ENCODE measurements at regions not wholly inside any gene's neighbourhood (a gene's known extent, or its start where the extent isn't known, plus 50 kb on each side); places are given as distances from the start of the nearest gene placed in this dataset.
"Not testable (repeated sequence)": the region's sequence is repeated elsewhere in the genome, so short reads cannot be mapped to it uniquely, and the experiment has no call there.

GRCh38 chr3:191987831-191988350, 526.9 kb downstream of the PYDC2 start:
- no peaks in the 10 kb centered on the region for H3K4me1 ChIP-seq (ENCODE audit: control insufficient read depth in 4 of 4, insufficient read depth in 4 of 4, low read length in 3 of 4)
- WGBS = 48% methylated on average over 1 of the region's 1 CpG
- no peak overlapping the region for H3K4me3 ChIP-seq (ENCODE audit: low read depth in 1 of 3, low read length in 3 of 3)
- no peak overlapping the region for H3K27ac ChIP-seq (ENCODE audit: low read depth in 1 of 2, low read length in 2 of 2)
- TF ChIP-seq MAX (IDR thresholded peaks at IDR 0.05) = no peak
- no peak for TF ChIP-seq RXRA (IDR thresholded peaks at IDR 0.05)
- TF ChIP-seq GABPA (IDR thresholded peaks at IDR 0.05 in 1 of 2, conservative IDR thresholded peaks at IDR 0.05 in 1 of 2) = no peak
- TF ChIP-seq, protein P1, sequence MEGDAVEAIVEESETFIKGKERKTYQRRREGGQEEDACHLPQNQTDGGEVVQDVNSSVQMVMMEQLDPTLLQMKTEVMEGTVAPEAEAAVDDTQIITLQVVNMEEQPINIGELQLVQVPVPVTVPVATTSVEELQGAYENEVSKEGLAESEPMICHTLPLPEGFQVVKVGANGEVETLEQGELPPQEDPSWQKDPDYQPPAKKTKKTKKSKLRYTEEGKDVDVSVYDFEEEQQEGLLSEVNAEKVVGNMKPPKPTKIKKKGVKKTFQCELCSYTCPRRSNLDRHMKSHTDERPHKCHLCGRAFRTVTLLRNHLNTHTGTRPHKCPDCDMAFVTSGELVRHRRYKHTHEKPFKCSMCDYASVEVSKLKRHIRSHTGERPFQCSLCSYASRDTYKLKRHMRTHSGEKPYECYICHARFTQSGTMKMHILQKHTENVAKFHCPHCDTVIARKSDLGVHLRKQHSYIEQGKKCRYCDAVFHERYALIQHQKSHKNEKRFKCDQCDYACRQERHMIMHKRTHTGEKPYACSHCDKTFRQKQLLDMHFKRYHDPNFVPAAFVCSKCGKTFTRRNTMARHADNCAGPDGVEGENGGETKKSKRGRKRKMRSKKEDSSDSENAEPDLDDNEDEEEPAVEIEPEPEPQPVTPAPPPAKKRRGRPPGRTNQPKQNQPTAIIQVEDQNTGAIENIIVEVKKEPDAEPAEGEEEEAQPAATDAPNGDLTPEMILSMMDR (IDR thresholded peaks at IDR 0.05; ENCODE audit: low read depth, low read length, missing input control) = no peak
- no peak for TF ChIP-seq HNF4G (IDR thresholded peaks at IDR 0.05)
- no peak for TF ChIP-seq NR2F2 (IDR thresholded peaks at IDR 0.05)
- TF ChIP-seq YY1 (IDR thresholded peaks at IDR 0.05) = no peak
- no peak for TF ChIP-seq SP1 (IDR thresholded peaks at IDR 0.05)
- TF ChIP-seq FOXA2 (IDR thresholded peaks at IDR 0.05) = no peak
- TF ChIP-seq ZBTB33 (IDR thresholded peaks at IDR 0.05) = no peak
- TF ChIP-seq REST (IDR thresholded peaks at IDR 0.05) = no peak
- no peak for TF ChIP-seq RAD21 (IDR thresholded peaks at IDR 0.05)
- H3K9ac ChIP-seq (ENCODE audit: low read depth in 1 of 2, low read length in 2 of 2) = no peak overlapping the region
- H3K27me3 ChIP-seq (ENCODE audit: control insufficient read depth in 4 of 4, insufficient read depth in 4 of 4, low read length in 3 of 4) = no peaks in the 10 kb centered on the region
- H3K9me3 ChIP-seq (ENCODE audit: control insufficient read depth in 4 of 4, low read length in 3 of 4) = no peaks in the 10 kb centered on the region
- no peaks in the 10 kb centered on the region for H3K36me3 ChIP-seq (ENCODE audit: control insufficient read depth in 4 of 4, insufficient read depth in 3 of 4, low read depth in 1 of 4, low read length in 3 of 4)
- DNase-seq (ENCODE audit: low spot score) = no peak

- WGBS = 67% methylated on average over 4 of the region's 4 CpGs
- not testable (repeated sequence) for H3K36me3 ChIP-seq (ENCODE audit: control insufficient read depth in 4 of 4, insufficient read depth in 3 of 4, low read depth in 1 of 4, low read length in 3 of 4)
These were observed 533.0 kb downstream of the PYDC2 start for GRCh38 chr3:191993952-191994351.

More at GRCh38 chr3:191993952-191994351, 533.0 kb downstream of the PYDC2 start:
- H3K4me3 ChIP-seq (ENCODE audit: low read depth in 1 of 3, low read length in 3 of 3); H3K9me3 ChIP-seq (ENCODE audit: control insufficient read depth in 4 of 4, low read length in 3 of 4); H3K9ac ChIP-seq (ENCODE audit: low read depth in 1 of 2, low read length in 2 of 2); DNase-seq (ENCODE audit: low spot score); H3K4me1 ChIP-seq (ENCODE audit: control insufficient read depth in 4 of 4, insufficient read depth in 4 of 4, low read length in 3 of 4); H3K27me3 ChIP-seq (ENCODE audit: control insufficient read depth in 4 of 4, insufficient read depth in 4 of 4, low read length in 3 of 4); H3K27ac ChIP-seq (ENCODE audit: low read depth in 1 of 2, low read length in 2 of 2): not testable (repeated sequence)

Measured in liver (tissue), 8 donors.